ENCODE measurements at regions not wholly inside any gene's neighbourhood (a gene's known extent, or its start where the extent isn't known, plus 50 kb on each side); places are given as distances from the start of the nearest gene placed in this dataset.
"Not testable (repeated sequence)": the region's sequence is repeated elsewhere in the genome, so short reads cannot be mapped to it uniquely, and the experiment has no call there.

DNA sequence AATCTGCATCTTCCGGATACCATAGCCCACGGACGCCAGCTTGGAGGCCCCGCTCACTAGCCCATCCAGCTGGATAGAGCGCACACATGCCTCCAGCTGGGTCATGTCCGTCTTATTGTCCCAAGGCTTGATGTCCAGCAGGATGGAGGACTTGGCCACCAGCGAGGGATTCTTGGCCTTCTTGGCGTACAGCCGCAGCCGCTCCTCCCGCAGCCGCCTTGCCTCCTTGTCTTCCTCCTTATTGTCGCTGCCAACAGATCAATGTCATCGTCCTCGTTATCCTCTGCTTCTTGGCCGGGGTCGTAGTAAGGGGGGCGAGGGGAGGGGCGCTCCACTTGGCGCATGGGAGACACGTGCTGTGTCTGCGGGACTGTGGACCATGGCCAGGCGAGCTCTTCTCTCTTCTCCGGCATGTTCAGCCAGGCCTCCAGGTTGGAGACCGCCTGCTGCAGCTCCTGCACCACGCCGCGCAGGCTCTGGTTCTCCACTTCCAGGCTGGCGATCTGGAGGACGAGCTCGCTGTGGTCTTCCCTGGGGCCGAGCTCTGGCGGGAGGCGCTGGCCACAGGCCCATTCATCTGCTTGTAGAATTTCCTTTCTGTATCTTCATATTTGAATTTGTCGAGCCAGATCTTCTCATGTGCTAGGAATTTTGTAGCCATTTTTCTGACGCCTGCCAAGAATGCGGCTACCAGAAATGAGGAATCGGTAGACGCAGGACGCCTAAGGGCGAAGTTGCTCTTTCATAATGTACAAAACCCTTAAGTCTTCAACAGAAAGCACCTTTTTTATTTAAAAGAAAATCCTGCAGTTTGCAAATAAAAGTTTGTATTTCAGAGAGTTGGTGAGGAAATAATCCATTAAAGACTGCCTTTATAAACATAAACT, 60.1 kb upstream of the PTPRK start:
- no peak for DNase-seq

DNA sequence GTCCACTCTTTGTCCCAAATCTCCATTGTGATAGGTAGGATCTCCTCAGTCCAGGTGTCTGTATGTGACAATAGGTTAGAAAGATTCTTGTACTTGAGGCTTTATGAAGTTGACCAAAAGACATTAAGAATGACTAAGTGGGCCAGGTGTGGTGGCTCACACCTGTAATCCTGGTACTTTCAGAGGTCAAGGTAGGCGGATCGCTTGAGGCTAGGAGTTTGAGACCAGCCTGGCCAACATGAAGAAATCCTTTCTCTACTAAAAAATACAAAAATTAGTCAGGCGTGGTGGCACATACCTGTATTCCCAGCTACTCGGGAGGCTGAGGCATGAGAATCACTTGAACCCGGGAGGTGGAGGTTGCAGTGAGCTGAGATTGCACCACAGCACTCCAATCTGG, 54.9 kb upstream of the PTPRK start:
- not testable (repeated sequence) for DNase-seq

DNA sequence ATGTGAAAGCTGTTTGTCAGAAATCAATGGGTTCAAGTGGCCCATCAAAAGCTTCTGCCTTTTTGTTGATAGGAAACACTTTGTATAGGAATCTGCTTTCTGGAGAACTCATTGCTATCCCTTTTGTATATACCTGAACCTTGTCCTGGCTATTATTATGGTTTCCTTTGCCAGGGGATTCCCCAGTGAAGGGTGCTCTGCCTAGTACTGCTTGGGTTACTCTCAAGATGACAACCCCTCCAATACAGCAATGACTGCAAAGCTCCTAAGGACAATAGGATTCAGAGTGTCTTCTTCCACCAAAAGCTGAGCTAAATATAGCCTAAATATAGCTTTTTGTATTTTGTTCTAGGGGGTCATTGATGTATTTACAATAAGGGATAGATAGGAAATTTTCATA, 54.0 kb upstream of the PTPRK start:
- DNase-seq = no peak

DNA sequence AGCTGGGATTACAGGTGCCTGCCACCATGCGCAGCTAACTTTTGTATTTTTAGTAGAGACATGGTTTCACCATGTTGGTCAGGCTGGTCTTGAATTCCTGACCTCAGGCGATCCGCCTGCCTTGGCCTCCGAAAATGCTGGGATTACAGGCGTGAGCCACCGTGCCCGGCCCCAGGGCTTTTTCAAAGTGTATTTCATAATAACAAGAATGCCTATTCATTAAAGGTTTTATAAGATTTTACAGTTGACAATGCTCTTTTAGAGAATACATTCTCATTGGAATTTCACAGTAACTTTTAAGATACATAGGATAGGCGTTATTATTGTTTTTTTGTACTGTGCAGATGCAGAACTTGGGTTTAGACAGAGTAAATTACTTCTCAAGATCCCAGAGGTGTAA, 52.6 kb upstream of the PTPRK start:
- no peak for DNase-seq

DNA sequence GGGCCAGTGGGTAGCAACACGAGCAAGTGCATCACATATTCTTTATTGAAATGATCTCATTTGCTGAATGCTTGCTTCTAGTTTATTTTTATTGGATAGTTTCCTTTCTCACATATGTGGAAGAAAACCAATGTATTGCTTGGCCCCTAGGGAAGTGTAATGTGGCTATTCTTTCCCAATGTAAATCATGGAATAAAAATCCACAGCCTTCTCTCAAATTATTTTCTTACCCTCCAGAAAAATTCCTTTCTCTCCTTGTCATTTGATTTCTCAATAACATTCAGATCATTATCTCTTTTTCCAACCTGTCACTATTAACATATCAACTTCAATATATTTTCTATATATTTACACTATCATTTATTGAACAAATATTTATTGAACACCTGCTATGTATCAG, 51.9 kb upstream of the PTPRK start:
- DNase-seq = no peak

DNA sequence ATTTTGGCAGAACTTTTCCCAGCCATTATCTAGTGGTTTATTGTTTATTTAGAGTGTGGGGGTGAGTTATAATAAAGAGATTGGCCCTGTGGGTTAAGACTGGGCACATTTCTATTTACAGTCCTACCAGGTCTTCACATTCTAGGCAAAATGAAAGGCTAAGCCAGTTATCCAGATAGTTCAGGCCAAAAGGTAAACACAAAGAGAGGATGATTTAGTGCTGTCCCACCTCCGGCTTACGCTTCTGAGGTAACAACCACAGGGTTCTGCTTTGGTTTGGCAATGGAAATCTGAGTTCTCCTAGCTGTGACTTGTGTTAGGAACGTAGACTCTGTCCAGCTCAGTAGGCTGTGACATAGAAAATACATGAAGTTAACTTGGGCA, 50.3 kb upstream of the PTPRK start:
- DNase-seq = no peak

DNA sequence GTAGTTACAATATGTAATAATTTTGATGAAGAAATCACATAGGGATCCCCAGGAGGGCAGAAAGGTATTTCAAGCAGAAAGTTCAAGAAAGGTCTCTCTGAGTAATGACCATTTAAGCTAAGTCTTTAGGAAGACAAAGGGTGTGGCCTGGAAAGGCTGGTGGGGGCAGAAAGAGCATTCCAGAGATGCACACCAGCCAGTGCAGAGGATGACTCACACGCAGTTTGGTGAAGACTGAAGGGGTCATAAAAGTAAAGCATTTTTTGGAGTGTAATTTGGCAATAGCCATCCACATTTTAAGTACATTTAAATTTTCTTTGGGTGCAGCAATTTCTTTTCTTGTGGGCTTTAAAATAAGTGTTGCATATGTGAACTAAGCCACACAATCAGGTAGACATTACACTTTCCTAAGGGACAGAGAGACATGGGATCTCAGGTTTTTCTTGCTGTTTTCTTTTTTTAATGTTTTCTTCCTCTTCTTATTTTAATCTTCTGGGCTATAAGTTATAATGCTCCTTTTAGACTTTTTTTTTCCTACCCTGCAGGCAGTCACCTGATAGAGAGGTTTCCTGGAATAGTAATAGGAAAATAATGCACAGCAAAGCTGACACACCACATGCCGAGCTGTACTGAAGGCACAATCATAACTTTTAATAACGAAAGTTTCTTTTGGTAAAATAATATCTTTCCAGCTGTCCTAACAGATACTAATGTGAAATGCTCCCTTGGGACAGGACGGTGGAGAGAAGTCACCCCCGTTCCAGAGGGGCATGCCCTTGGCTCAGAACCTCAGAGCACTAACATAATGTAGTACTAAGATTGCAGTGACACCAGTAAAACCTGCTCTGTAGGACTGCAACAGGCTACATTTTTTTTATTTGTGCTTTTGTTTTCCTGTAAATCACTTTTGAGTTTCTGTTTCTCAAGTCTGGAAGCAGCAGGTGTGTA, 49.6 kb upstream of the PTPRK start:
- DNase-seq = no peak
